Right renal pelvis (tissue), 4 donors: ENCODE measurements at regions not wholly inside any gene's neighbourhood (a gene's known extent, or its start where the extent isn't known, plus 50 kb on each side); places are given as distances from the start of the nearest gene placed in this dataset.

Experiments
- DNase-seq, 4 donors: peaks; one replicate each; pipeline ENCODE4 v3.0.0-alpha.2; 2013; ENCODE audit warnings: low read depth in 4 of 4, low spot score in 3 of 4, missing footprints in 1 of 4

GRCh38 chr4:13316354-13316753, 167.8 kb downstream of the RAB28 start:
- DNase-seq = no peak

GRCh38 chr4:13313856-13314255, 170.3 kb downstream of the RAB28 start:
- DNase-seq = no peak

- DNase-seq = no peak
Measured at GRCh38 chr4:13312264-13312663, 171.9 kb downstream of the RAB28 start.

- no peak for DNase-seq
Measured at GRCh38 chr4:13309751-13310150, 174.4 kb downstream of the RAB28 start.

GRCh38 chr4:13306356-13306755, 177.8 kb downstream of the RAB28 start:
- no peak for DNase-seq

GRCh38 chr4:13302876-13303275, 181.3 kb downstream of the RAB28 start:
- DNase-seq = no peak

GRCh38 chr4:13299343-13299742, 184.8 kb downstream of the RAB28 start:
- no peak for DNase-seq

GRCh38 chr4:13298655-13299054, 185.5 kb downstream of the RAB28 start:
- peak in 2 of 4 donors; percentile 17 to 23 for DNase-seq

- DNase-seq = no peak
Measured at GRCh38 chr4:13296986-13297385, 187.2 kb downstream of the RAB28 start.

GRCh38 chr4:13294961-13295605, 189.1 kb downstream of the RAB28 start:
- peak; percentile 35 to 76 (median 52) for DNase-seq

GRCh38 chr4:13292372-13292771, 191.8 kb downstream of the RAB28 start:
- DNase-seq = no peak

- no peak for DNase-seq
Measured at GRCh38 chr4:13289391-13289790, 194.7 kb downstream of the RAB28 start.

GRCh38 chr4:13285336-13285735, 198.8 kb downstream of the RAB28 start:
- DNase-seq = no peak

- no peak for DNase-seq
Measured at GRCh38 chr4:13284932-13285331, 199.2 kb downstream of the RAB28 start.

GRCh38 chr4:13276357-13276756, 207.8 kb downstream of the RAB28 start:
- DNase-seq = no peak

GRCh38 chr4:13268703-13269102, 215.4 kb downstream of the RAB28 start:
- no peak for DNase-seq

- DNase-seq = no peak
Measured at GRCh38 chr4:13268165-13268564, 216.0 kb downstream of the RAB28 start.

GRCh38 chr4:13267091-13267490, 217.0 kb downstream of the RAB28 start:
- DNase-seq = no peak

- DNase-seq = no peak
Measured at GRCh38 chr4:13266687-13267086, 217.5 kb downstream of the RAB28 start.

- DNase-seq = no peak
Measured at GRCh38 chr4:13263967-13264525, 220.1 kb downstream of the RAB28 start.

GRCh38 chr4:13262816-13263215, 221.3 kb downstream of the RAB28 start:
- no peak for DNase-seq

- DNase-seq = peak in 1 of 4 donors; percentile 31
Measured at GRCh38 chr4:13261486-13262257, 222.5 kb downstream of the RAB28 start.
